ENCODE measurements at regions not wholly inside any gene's neighbourhood (a gene's known extent, or its start where the extent isn't known, plus 50 kb on each side); places are given as distances from the start of the nearest gene placed in this dataset.
"Not testable (repeated sequence)": the region's sequence is repeated elsewhere in the genome, so short reads cannot be mapped to it uniquely, and the experiment has no call there.

- Mint-ChIP-seq H3K27me3 (no peaks in the 10 kb centered on the region), H3K9me3 (no peaks in the 10 kb centered on the region), H3K4me3 (no peak overlapping the region), H3K27ac (no peak overlapping the region), H3K36me3 (no peaks in the 10 kb centered on the region), H3K4me1 (no peaks in the 10 kb centered on the region)
- ATAC-seq: no peak
Measured at GRCh38 chr9:68629042-68629441, 76.0 kb upstream of the PIP5K1B start.

- ATAC-seq: no peak
- Mint-ChIP-seq H3K4me1 (peaks cover 15% of the 10 kb centered on the region), H3K27me3 (no peaks in the 10 kb centered on the region), H3K9me3 (no peaks in the 10 kb centered on the region), H3K4me3 (no peak overlapping the region), H3K36me3 (no peaks in the 10 kb centered on the region), H3K27ac (no peak overlapping the region)
Measured at GRCh38 chr9:68631811-68632210, 73.2 kb upstream of the PIP5K1B start.

- ATAC-seq: no peak
- no peak overlapping the region for H3K4me3 Mint-ChIP-seq
- no peaks in the 10 kb centered on the region for H3K27me3 Mint-ChIP-seq
- no peaks in the 10 kb centered on the region for H3K36me3 Mint-ChIP-seq
- peak overlapping the region; percentile 73 for H3K27ac Mint-ChIP-seq
- peaks cover 60% of the 10 kb centered on the region for H3K4me1 Mint-ChIP-seq
- H3K9me3 Mint-ChIP-seq: no peaks in the 10 kb centered on the region
Measured at GRCh38 chr9:68637020-68637419, 68.0 kb upstream of the PIP5K1B start.

- Mint-ChIP-seq H3K4me1 (peaks cover 78% of the 10 kb centered on the region), H3K4me3 (peak overlapping the region; percentile 52), H3K27ac (peak overlapping the region; percentile 90)
- H3K27me3 Mint-ChIP-seq, ATAC-seq, H3K9me3 Mint-ChIP-seq, H3K36me3 Mint-ChIP-seq: not testable (repeated sequence)
Measured at GRCh38 chr9:68639261-68639660, 65.8 kb upstream of the PIP5K1B start.

GRCh38 chr9:68640421-68641089 is 64.5 kb upstream of the PIP5K1B start:
- H3K4me1 Mint-ChIP-seq: peaks cover 83% of the 10 kb centered on the region
- ATAC-seq: peak; percentile 84
- H3K27me3 Mint-ChIP-seq: no peaks in the 10 kb centered on the region
- H3K27ac Mint-ChIP-seq: peak overlapping the region; percentile 90
- H3K4me3 Mint-ChIP-seq: peak overlapping the region; percentile 3
- H3K36me3 Mint-ChIP-seq: no peaks in the 10 kb centered on the region
- no peaks in the 10 kb centered on the region for H3K9me3 Mint-ChIP-seq

GRCh38 chr9:68643901-68644809 is 60.9 kb upstream of the PIP5K1B start:
- peaks cover 75% of the 10 kb centered on the region for H3K4me1 Mint-ChIP-seq
- H3K27me3 Mint-ChIP-seq: no peaks in the 10 kb centered on the region
- ATAC-seq: peak; percentile 85
- peaks cover 8% of the 10 kb centered on the region for H3K9me3 Mint-ChIP-seq
- peak overlapping the region; percentile 63 for H3K4me3 Mint-ChIP-seq
- H3K27ac Mint-ChIP-seq: peak overlapping the region; percentile 90
- H3K36me3 Mint-ChIP-seq: peaks cover 5% of the 10 kb centered on the region

GRCh38 chr9:68644831-68645230 is 60.2 kb upstream of the PIP5K1B start:
- peaks cover 72% of the 10 kb centered on the region for H3K4me1 Mint-ChIP-seq
- H3K27ac Mint-ChIP-seq: peak overlapping the region; percentile 90
- peaks cover 5% of the 10 kb centered on the region for H3K36me3 Mint-ChIP-seq
- ATAC-seq: no peak
- H3K27me3 Mint-ChIP-seq: no peaks in the 10 kb centered on the region
- H3K9me3 Mint-ChIP-seq: peaks cover 8% of the 10 kb centered on the region
- peak overlapping the region; percentile 40 for H3K4me3 Mint-ChIP-seq

- H3K27me3 Mint-ChIP-seq: no peaks in the 10 kb centered on the region
- H3K27ac Mint-ChIP-seq: peak overlapping the region; percentile 90
- H3K36me3 Mint-ChIP-seq: peaks cover 5% of the 10 kb centered on the region
- ATAC-seq: no peak
- H3K9me3 Mint-ChIP-seq: peaks cover 8% of the 10 kb centered on the region
- no peak overlapping the region for H3K4me3 Mint-ChIP-seq
- peaks cover 68% of the 10 kb centered on the region for H3K4me1 Mint-ChIP-seq
Measured at GRCh38 chr9:68648164-68648563, 56.9 kb upstream of the PIP5K1B start.

- ATAC-seq: no peak
- Mint-ChIP-seq H3K27ac (peak overlapping the region; percentile 90), H3K4me3 (no peak overlapping the region), H3K36me3 (peaks cover 5% of the 10 kb centered on the region), H3K4me1 (peaks cover 68% of the 10 kb centered on the region), H3K27me3 (no peaks in the 10 kb centered on the region), H3K9me3 (peaks cover 8% of the 10 kb centered on the region)
Measured at GRCh38 chr9:68648971-68649370, 56.1 kb upstream of the PIP5K1B start.

- Mint-ChIP-seq H3K36me3 (peaks cover 5% of the 10 kb centered on the region), H3K4me1 (peaks cover 55% of the 10 kb centered on the region), H3K27ac (peak overlapping the region; percentile 90), H3K27me3 (no peaks in the 10 kb centered on the region), H3K9me3 (peaks cover 2% of the 10 kb centered on the region), H3K4me3 (no peak overlapping the region)
- ATAC-seq: no peak
Measured at GRCh38 chr9:68651280-68651893, 53.7 kb upstream of the PIP5K1B start.

- peak overlapping the region; percentile 90 for H3K27ac Mint-ChIP-seq
- H3K4me1 Mint-ChIP-seq: peaks cover 46% of the 10 kb centered on the region
- H3K27me3 Mint-ChIP-seq: no peaks in the 10 kb centered on the region
- H3K4me3 Mint-ChIP-seq: peak overlapping the region; percentile 52
- ATAC-seq: peak; percentile 97
- H3K9me3 Mint-ChIP-seq: no peaks in the 10 kb centered on the region
- H3K36me3 Mint-ChIP-seq: no peaks in the 10 kb centered on the region
Measured at GRCh38 chr9:68653141-68653595, 51.9 kb upstream of the PIP5K1B start.

- no peak overlapping the region for H3K4me3 Mint-ChIP-seq
Measured at GRCh38 chr9:68654075-68654474, 51.0 kb upstream of the PIP5K1B start.

More at GRCh38 chr9:68654075-68654474, 51.0 kb upstream of the PIP5K1B start:
- no peak for ATAC-seq
- H3K9me3 Mint-ChIP-seq: no peaks in the 10 kb centered on the region
- no peaks in the 10 kb centered on the region for H3K36me3 Mint-ChIP-seq
- H3K27me3 Mint-ChIP-seq: no peaks in the 10 kb centered on the region
- peaks cover 41% of the 10 kb centered on the region for H3K4me1 Mint-ChIP-seq
- peak overlapping the region; percentile 90 for H3K27ac Mint-ChIP-seq

Data from stimulated activated memory B cell treated with anti-CD40 and anti-IgM and Interleukin-4, amounts not matched to agents 10 μg/mL and 1 μg/mL and 100 μg/mL, for 72 hours (primary cell).